ENCODE measurements at regions not wholly inside any gene's neighbourhood (a gene's known extent, or its start where the extent isn't known, plus 50 kb on each side); places are given as distances from the start of the nearest gene placed in this dataset.

DNA sequence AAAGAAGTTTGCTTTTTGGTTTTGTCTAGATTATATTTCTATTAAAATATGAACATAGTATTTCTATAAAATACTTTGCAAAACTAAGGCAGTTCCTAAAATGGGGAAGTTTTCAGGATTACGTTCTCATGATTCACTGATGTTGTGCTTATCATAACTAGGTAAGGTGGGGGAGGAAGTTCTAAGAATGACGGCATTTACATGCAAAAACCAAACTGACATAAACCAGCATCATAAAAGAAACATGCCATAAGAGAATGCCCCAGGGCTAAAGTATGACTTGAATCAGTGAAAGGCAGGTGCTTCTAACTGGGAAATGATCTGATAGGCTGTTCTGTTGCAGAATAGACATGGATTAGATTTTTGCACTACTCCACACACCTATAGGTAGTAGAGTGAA is 204.7 kb upstream of the JADE1 start:
- TF ChIP-seq, protein P1, sequence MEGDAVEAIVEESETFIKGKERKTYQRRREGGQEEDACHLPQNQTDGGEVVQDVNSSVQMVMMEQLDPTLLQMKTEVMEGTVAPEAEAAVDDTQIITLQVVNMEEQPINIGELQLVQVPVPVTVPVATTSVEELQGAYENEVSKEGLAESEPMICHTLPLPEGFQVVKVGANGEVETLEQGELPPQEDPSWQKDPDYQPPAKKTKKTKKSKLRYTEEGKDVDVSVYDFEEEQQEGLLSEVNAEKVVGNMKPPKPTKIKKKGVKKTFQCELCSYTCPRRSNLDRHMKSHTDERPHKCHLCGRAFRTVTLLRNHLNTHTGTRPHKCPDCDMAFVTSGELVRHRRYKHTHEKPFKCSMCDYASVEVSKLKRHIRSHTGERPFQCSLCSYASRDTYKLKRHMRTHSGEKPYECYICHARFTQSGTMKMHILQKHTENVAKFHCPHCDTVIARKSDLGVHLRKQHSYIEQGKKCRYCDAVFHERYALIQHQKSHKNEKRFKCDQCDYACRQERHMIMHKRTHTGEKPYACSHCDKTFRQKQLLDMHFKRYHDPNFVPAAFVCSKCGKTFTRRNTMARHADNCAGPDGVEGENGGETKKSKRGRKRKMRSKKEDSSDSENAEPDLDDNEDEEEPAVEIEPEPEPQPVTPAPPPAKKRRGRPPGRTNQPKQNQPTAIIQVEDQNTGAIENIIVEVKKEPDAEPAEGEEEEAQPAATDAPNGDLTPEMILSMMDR (IDR thresholded peaks at IDR 0.05) = no peak
- no peak for TF ChIP-seq POLR2A (IDR thresholded peaks at IDR 0.05)

Data from heart left ventricle (tissue), 13 donors.